ENCODE measurements at regions not wholly inside any gene's neighbourhood (a gene's known extent, or its start where the extent isn't known, plus 50 kb on each side); places are given as distances from the start of the nearest gene placed in this dataset.

DNA sequence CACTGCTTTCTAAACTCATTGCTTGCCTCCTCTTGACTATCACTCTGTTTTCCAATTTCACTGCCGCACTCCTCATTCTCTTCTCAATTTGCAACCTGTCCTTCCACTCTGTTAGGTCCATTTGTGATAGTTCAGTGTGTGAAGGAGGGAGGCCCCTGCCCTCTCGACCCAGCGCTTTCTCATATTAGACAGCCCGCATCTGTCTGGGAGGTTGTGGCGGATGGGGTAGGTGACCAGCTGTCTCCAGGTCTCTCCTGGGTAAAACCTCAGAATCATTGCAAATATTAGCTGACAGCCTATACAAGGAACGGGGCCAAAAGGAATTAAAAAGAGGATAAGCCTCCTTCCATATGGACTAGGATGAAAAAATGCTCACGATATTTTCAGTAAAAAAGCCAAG is 358.3 kb downstream of the SHQ1 start:
- TF ChIP-seq, protein P1, sequence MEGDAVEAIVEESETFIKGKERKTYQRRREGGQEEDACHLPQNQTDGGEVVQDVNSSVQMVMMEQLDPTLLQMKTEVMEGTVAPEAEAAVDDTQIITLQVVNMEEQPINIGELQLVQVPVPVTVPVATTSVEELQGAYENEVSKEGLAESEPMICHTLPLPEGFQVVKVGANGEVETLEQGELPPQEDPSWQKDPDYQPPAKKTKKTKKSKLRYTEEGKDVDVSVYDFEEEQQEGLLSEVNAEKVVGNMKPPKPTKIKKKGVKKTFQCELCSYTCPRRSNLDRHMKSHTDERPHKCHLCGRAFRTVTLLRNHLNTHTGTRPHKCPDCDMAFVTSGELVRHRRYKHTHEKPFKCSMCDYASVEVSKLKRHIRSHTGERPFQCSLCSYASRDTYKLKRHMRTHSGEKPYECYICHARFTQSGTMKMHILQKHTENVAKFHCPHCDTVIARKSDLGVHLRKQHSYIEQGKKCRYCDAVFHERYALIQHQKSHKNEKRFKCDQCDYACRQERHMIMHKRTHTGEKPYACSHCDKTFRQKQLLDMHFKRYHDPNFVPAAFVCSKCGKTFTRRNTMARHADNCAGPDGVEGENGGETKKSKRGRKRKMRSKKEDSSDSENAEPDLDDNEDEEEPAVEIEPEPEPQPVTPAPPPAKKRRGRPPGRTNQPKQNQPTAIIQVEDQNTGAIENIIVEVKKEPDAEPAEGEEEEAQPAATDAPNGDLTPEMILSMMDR (IDR thresholded peaks at IDR 0.05; ENCODE audit: low read depth, low read length), result no peak
- TF ChIP-seq POLR2A (IDR thresholded peaks at IDR 0.05; ENCODE audit: extremely low read depth, insufficient read length) (no peak), MYC (IDR thresholded peaks at IDR 0.05; ENCODE audit: low read depth, low read length) (no peak)
- TF ChIP-seq, protein P2, sequence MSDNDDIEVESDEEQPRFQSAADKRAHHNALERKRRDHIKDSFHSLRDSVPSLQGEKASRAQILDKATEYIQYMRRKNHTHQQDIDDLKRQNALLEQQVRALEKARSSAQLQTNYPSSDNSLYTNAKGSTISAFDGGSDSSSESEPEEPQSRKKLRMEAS (IDR thresholded peaks at IDR 0.05; ENCODE audit: low read depth, low read length), result no peak
